ENCODE measurements at regions not wholly inside any gene's neighbourhood (a gene's known extent, or its start where the extent isn't known, plus 50 kb on each side); places are given as distances from the start of the nearest gene placed in this dataset.

DNA sequence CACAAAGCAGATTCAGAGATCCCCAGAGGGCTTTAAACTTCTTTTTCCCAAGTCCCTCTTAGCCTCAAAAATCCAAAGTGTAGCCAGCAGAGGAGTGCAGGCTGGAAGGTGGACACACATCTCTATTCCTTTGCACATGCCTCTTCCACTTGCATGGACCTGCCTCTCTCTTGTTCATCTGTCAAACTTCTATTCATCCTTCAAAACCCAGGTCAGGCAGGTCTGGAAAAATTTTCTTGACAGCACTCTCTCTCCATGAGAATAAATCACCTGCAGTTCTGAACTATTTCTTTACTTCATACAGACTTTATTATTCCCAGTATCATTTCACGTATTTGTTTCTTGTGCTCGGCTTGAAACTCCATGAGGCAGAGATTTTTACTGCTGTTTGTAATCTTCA lies 127.5 kb downstream of the SS18 start:
- Mint-ChIP-seq H3K36me3 (ENCODE audit: low read depth) (no peaks in the 10 kb centered on the region), H3K4me3 (no peak overlapping the region), H3K27ac (no peak overlapping the region), H3K27me3 (ENCODE audit: low read depth) (peaks cover 8% of the 10 kb centered on the region), H3K4me1 (ENCODE audit: low read depth) (no peaks in the 10 kb centered on the region), H3K9me3 (no peaks in the 10 kb centered on the region)
- CTCF ChIA-PET = no interaction called here
- intact Hi-C loops (cut with micrococcal nuclease) = no loop called here
- DNase-seq = no peak

DNA sequence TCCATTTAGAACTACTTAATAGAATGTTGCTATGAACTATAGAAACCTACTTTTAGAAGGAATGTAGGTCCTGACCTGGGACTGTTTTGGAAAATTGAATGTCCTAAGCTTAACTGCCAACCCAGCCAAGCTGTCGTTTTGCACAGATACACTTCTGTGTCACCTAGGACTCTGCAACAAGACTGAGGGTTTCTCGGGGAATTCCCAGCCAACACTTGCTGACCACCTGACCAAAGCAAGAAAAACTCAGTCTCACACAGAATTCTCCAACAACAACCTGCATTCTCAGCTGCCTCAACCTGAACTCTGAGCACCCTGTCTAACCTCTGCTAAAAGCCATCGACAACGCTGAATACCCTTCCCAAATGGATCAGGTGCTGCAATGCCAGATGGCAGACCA lies 128.2 kb downstream of the SS18 start:
- Mint-ChIP-seq H3K36me3 (ENCODE audit: low read depth) (no peaks in the 10 kb centered on the region), H3K4me1 (ENCODE audit: low read depth) (no peaks in the 10 kb centered on the region), H3K27ac (no peak overlapping the region), H3K27me3 (ENCODE audit: low read depth) (peaks cover 8% of the 10 kb centered on the region), H3K4me3 (no peak overlapping the region), H3K9me3 (no peaks in the 10 kb centered on the region)
- CTCF ChIA-PET = interaction anchor here (0.6 kb wide), 1 partner anchor 292 kb away, joined by 4 read pairs; no protein-coding TSS in a partner anchor
- DNase-seq = no peak
- intact Hi-C loops (cut with micrococcal nuclease) = no loop called here

DNA sequence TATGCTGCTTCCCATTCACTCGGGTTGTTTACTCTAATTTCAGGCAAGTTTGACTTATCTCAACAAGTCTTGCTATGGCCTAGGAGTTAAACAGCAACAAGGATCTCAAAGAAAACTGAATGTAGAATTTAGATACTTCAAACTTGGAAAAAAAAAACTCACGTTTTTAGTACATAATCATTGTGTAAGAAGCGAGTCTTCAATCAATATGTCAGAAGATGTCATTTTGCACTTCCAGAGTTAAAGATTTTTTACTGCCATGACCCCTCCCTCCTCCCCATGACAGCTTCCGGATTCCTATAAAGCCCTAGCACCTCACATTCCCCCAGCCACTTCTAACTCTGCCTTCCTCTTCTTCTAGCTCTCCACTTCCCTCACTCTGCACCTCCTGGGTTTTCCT lies 133.4 kb downstream of the SS18 start:
- Mint-ChIP-seq H3K27ac (no peak overlapping the region), H3K4me3 (no peak overlapping the region), H3K36me3 (ENCODE audit: low read depth) (no peaks in the 10 kb centered on the region), H3K9me3 (no peaks in the 10 kb centered on the region), H3K27me3 (ENCODE audit: low read depth) (peaks cover 2% of the 10 kb centered on the region), H3K4me1 (ENCODE audit: low read depth) (peaks cover 11% of the 10 kb centered on the region)
- intact Hi-C loops (cut with micrococcal nuclease) = no loop called here
- CTCF ChIA-PET = interaction anchor here (1.2 kb wide), 1 partner anchor 427 kb away, joined by 6 read pairs; no protein-coding TSS in a partner anchor
- no peak for DNase-seq

DNA sequence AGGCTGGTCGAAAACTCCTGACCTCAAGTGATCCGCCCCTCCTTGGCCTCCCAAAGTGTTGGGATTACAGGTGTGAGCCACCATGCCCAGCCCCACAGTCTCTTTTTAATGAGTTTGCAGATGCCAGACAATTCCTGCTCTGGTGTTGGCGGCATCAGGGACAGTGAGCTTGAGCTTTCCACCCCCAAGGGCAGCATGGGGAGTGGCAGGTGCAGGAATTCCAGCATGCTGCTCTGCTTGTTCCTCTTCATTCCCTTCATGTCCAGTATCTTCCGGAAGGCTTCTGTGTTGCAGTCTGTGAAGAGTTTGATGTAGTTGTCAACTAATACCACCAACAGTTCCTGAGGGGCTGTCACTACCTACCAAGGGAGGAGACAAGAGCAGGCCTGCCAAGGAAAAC lies 137.3 kb downstream of the SS18 start:
- Mint-ChIP-seq H3K4me1 (ENCODE audit: low read depth) (peaks cover 11% of the 10 kb centered on the region), H3K27me3 (ENCODE audit: low read depth) (no peaks in the 10 kb centered on the region), H3K27ac (no peak overlapping the region), H3K9me3 (no peaks in the 10 kb centered on the region), H3K4me3 (no peak overlapping the region), H3K36me3 (ENCODE audit: low read depth) (no peaks in the 10 kb centered on the region)
- intact Hi-C loops (cut with micrococcal nuclease) = no loop called here
- CTCF ChIA-PET = no interaction called here
- DNase-seq = no peak

DNA sequence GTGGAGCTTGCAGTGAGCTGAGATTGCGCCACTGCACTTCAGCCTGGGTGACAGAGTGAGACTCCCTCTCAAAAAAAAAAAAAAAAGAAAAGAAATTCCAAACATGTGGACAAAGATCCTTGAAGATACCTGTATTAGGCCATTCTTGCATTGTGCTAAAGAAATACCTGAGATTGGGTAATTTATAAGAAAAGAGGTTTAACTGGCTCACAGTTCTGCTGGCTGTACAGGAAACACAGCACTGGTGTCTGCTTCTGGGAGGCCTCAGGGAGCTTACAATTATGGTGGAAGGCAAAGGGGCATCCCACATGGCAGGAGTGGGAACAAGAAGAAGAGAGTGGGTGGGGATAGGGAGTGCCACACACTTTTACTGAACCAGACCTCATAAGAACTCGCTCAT lies 140.1 kb downstream of the SS18 start:
- intact Hi-C loops (cut with micrococcal nuclease) = no loop called here
- Mint-ChIP-seq H3K4me1 (ENCODE audit: low read depth) (peaks cover 11% of the 10 kb centered on the region), H3K27me3 (ENCODE audit: low read depth) (no peaks in the 10 kb centered on the region), H3K27ac (no peak overlapping the region), H3K9me3 (no peaks in the 10 kb centered on the region), H3K4me3 (no peak overlapping the region), H3K36me3 (ENCODE audit: low read depth) (no peaks in the 10 kb centered on the region)
- CTCF ChIA-PET = no interaction called here
- no peak for DNase-seq

DNA sequence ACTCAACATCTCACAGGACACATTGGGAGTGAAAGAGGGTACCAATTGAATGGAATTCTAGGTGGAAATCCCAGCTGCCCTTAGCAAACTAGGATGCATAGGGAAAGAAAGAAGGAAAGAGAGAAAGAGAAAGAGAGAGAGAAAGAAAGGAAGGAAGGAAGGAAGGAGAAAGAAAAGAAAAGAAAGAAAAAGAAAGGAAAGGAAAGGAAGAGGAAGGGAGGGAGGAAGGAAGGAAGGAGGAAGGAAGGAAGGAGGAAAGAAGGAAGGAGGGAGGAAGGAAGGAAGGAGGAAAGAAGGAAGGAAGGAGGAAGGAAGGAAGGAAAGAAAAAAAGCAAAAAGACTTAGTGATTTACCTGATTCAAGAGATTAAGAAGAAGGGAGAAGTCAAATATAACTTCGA lies 143.9 kb downstream of the SS18 start:
- H3K4me1 Mint-ChIP-seq (ENCODE audit: low read depth) = no peaks in the 10 kb centered on the region
- no peaks in the 10 kb centered on the region for H3K36me3 Mint-ChIP-seq (ENCODE audit: low read depth)
- no peak overlapping the region for H3K27ac Mint-ChIP-seq
- H3K4me3 Mint-ChIP-seq = no peak overlapping the region
- H3K9me3 Mint-ChIP-seq = no peaks in the 10 kb centered on the region
- CTCF ChIA-PET = no interaction called here
- intact Hi-C loops (cut with micrococcal nuclease) = no loop called here
- no peak for DNase-seq
- no peaks in the 10 kb centered on the region for H3K27me3 Mint-ChIP-seq (ENCODE audit: low read depth)

DNA sequence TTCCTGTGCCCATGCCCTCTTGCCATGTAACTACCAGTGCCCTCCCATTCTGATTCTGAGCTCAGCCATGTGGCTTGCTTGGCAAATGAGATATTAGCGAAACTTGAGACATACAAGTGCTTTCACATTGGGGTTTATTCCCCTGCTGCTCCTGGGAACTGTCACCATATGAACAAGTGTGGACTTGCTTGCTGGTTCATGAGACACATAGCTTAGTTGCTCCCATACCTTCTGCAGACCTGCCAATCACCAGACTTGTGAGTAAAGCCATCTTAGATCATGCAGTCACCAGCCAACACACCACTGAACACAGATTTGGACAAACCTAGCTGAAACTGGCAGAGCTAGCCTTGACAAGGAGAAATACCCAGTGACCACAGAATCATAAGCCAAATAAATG lies 155.1 kb downstream of the SS18 start:
- Mint-ChIP-seq H3K36me3 (ENCODE audit: low read depth) (no peaks in the 10 kb centered on the region), H3K9me3 (no peaks in the 10 kb centered on the region), H3K4me1 (ENCODE audit: low read depth) (no peaks in the 10 kb centered on the region), H3K27me3 (ENCODE audit: low read depth) (peaks cover 5% of the 10 kb centered on the region), H3K4me3 (no peak overlapping the region), H3K27ac (no peak overlapping the region)
- no peak for DNase-seq
- intact Hi-C loops (cut with micrococcal nuclease) = no loop called here
- CTCF ChIA-PET = no interaction called here

DNA sequence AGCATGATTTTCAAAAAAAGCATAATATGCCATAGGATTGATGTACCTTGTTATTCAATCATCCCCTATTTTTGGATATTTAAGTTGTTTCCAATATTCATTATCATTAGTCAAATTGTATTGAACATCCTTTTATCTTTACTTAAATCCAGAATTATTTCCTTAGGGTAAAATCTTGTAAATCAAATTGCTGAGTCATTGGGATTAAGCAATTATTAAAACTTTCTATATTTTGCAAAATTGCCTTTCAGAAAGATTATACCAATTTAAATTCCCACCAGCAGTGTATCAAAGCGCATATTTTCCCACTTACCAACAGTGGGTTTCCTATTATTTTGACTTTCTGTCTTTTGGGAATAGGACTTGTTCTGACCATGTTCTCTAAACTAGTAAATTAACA lies 159.3 kb downstream of the SS18 start:
- Mint-ChIP-seq H3K4me1 (ENCODE audit: low read depth) (no peaks in the 10 kb centered on the region), H3K4me3 (no peak overlapping the region), H3K36me3 (ENCODE audit: low read depth) (no peaks in the 10 kb centered on the region), H3K27me3 (ENCODE audit: low read depth) (no peaks in the 10 kb centered on the region), H3K9me3 (no peaks in the 10 kb centered on the region), H3K27ac (no peak overlapping the region)
- intact Hi-C loops (cut with micrococcal nuclease) = no loop called here
- CTCF ChIA-PET = no interaction called here
- DNase-seq = no peak

DNA sequence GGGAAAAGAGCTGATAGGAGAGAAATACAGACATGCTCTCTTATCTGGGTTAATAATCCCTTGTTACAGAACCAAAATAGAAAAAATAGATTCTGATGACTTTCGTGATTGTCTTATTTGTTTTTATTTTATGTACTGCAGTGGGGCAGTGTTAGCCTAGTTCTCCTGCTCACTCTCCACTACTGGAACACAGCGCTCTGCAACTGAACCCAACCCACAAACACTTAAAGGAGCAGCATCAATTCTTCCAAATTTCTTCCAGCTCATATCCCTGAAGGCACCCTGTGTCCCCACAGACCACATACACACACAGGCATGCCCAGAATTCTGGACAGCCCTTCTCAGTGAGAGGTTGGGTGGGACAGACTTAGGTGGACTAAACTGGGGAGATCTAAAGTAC lies 160.6 kb downstream of the SS18 start:
- no peaks in the 10 kb centered on the region for H3K9me3 Mint-ChIP-seq
- no peak overlapping the region for H3K27ac Mint-ChIP-seq
- H3K27me3 Mint-ChIP-seq (ENCODE audit: low read depth) = no peaks in the 10 kb centered on the region
- intact Hi-C loops (cut with micrococcal nuclease) = loop anchor here (10.0 kb wide), 1 partner anchor 405 kb away; no protein-coding TSS in a partner anchor
- H3K36me3 Mint-ChIP-seq (ENCODE audit: low read depth) = no peaks in the 10 kb centered on the region
- DNase-seq = no peak
- CTCF ChIA-PET = no interaction called here
- no peak overlapping the region for H3K4me3 Mint-ChIP-seq
- H3K4me1 Mint-ChIP-seq (ENCODE audit: low read depth) = no peaks in the 10 kb centered on the region

DNA sequence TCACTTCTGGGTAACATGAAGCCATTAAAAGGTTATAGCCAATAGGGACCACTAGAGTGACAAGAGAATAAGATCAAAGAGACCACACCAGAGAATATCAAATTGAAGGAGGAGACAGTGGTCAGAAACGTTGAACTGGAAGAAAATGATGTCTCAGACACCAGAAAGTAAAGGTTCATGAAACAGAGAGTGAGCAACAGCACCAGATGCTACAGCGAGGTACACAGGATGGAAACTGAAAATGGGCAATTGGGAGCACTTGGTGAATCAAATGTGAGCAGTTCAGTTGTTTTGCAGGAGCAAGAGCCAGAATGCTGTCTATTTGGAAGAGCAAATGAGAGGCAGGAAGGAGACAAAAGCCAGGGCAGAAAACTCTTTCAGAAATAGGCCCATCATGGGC lies 162.6 kb downstream of the SS18 start:
- no peaks in the 10 kb centered on the region for H3K9me3 Mint-ChIP-seq
- no peaks in the 10 kb centered on the region for H3K36me3 Mint-ChIP-seq (ENCODE audit: low read depth)
- CTCF ChIA-PET = no interaction called here
- no peak overlapping the region for H3K4me3 Mint-ChIP-seq
- H3K27me3 Mint-ChIP-seq (ENCODE audit: low read depth) = no peaks in the 10 kb centered on the region
- DNase-seq = no peak
- intact Hi-C loops (cut with micrococcal nuclease) = loop anchor here (10.0 kb wide), 1 partner anchor 407 kb away; no protein-coding TSS in a partner anchor
- H3K4me1 Mint-ChIP-seq (ENCODE audit: low read depth) = no peaks in the 10 kb centered on the region
- H3K27ac Mint-ChIP-seq = no peak overlapping the region

DNA sequence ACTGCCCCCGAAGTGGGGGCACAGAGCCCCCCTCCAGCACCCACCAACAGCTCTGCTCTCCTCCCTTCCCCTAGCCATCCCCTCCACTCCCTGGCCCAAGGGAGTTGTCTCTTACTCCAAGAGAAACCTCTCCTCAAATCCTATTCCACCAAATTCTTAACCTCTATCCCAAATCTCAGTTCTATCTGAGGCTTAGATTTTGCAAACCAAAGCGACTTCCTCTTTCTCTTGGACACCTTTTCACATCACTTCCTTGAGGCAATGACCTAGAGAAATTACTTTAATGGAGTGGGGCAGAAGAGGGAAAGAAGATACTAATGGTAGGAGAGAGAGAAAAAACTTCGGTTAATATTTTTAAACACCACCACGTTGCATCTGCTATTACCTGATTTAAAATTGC lies 167.2 kb downstream of the SS18 start:
- CTCF ChIA-PET = interaction anchor here (0.7 kb wide), 1 partner anchor 112 kb away, joined by 7 read pairs; no protein-coding TSS in a partner anchor
- no peaks in the 10 kb centered on the region for H3K27me3 Mint-ChIP-seq (ENCODE audit: low read depth)
- intact Hi-C loops (cut with micrococcal nuclease) = loop anchor here (10.0 kb wide), 1 partner anchor 412 kb away; no protein-coding TSS in a partner anchor

DNA sequence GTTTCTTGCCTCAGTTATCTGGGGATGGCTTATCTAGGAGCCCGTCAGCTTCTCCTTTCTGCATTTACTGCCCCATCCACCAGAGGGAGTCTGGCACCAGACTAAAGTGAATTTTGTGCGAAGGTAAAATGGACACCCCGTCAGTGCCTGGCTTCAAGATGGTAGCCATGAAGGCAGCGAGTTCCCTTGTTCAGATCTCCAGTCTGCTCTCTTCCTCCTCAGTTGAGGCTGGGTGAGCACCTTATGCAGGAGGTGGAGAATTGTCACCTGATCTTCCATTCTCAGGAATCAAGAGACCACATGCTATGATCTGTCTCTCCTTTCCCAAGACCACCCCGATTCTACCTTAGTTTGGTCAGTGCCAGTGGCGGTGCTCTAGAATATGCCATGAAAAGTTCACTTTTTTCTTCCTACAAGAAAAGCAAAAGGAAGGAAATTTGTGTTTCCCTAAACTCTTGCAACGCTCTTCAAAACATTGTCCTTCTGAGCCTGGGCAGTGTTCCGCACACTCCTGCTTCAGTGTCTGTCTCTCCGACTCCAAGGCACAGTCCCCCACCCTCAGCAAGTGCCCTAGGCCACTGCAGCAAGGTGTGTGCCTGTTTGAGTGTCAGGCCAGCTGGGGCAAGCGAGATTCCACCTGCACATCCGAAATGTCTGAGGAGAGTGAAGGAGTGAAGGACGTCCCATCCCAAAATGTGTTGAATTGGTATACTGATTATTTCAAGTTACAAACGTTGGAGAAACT lies 168.6 kb downstream of the SS18 start:
- Mint-ChIP-seq H3K27ac (no peak overlapping the region), H3K27me3 (ENCODE audit: low read depth) (peaks cover 3% of the 10 kb centered on the region), H3K36me3 (ENCODE audit: low read depth) (no peaks in the 10 kb centered on the region), H3K4me3 (no peak overlapping the region), H3K4me1 (ENCODE audit: low read depth) (no peaks in the 10 kb centered on the region), H3K9me3 (no peaks in the 10 kb centered on the region)
- intact Hi-C loops (cut with micrococcal nuclease) = loop anchor here (1.0 to 10.0 kb wide), 4 partner anchors 167 to 727 kb away; no protein-coding TSS in a partner anchor
- peak; percentile 65 for DNase-seq
- CTCF ChIA-PET = interaction anchor here (0.6 to 1.7 kb wide), 6 partner anchors 10 to 724 kb away, joined by 3 to 4 read pairs (median 3); no protein-coding TSS in a partner anchor

More for the DNA sequence above, 167.2 kb downstream of the SS18 start:
- H3K9me3 Mint-ChIP-seq = no peaks in the 10 kb centered on the region
- no peak overlapping the region for H3K4me3 Mint-ChIP-seq
- H3K4me1 Mint-ChIP-seq (ENCODE audit: low read depth) = no peaks in the 10 kb centered on the region
- H3K36me3 Mint-ChIP-seq (ENCODE audit: low read depth) = no peaks in the 10 kb centered on the region
- H3K27ac Mint-ChIP-seq = no peak overlapping the region
- DNase-seq = no peak

DNA sequence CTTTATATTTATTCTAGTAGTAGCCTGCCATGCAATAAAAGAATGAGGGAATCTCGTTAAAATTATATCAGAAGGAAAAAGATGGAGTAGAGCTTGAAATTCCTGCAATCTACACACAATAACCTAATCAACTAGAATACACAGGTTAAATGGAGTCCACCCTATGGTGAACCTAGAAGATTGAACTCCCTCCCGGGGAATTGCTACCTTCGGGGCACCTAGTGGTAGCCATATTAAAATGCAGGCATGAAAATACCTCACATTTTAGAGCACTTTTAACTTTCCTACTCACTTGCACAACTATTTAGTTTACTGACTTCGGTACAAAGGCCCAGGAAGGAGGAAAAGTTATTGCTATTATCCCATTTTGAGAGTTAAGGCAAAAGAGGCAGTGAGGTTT lies 174.5 kb downstream of the SS18 start:
- CTCF ChIA-PET = interaction anchor here (0.6 kb wide), 1 partner anchor 237 kb away, joined by 3 read pairs; no protein-coding TSS in a partner anchor
- Mint-ChIP-seq H3K27me3 (ENCODE audit: low read depth) (peaks cover 3% of the 10 kb centered on the region), H3K4me1 (ENCODE audit: low read depth) (no peaks in the 10 kb centered on the region), H3K27ac (no peak overlapping the region), H3K36me3 (ENCODE audit: low read depth) (no peaks in the 10 kb centered on the region), H3K9me3 (no peaks in the 10 kb centered on the region), H3K4me3 (no peak overlapping the region)
- intact Hi-C loops (cut with micrococcal nuclease) = no loop called here
- no peak for DNase-seq
